Endothelial cell (in vitro differentiated cells): ENCODE measurements at regions not wholly inside any gene's neighbourhood (a gene's known extent, or its start where the extent isn't known, plus 50 kb on each side); places are given as distances from the start of the nearest gene placed in this dataset.

Source experiments
- DNase-seq: peaks from one replicate; pipeline ENCODE4 v3.0.0; 2021; ENCODE audit warnings: low spot score
- H3K27ac Mint-ChIP-seq: one replicate; pipeline ENCODE4 v1.8.0; 2021; ENCODE audit warnings: mixed read lengths, inconsistent platforms; ENCODE audit not compliant: unreplicated experiment
- H3K27me3 Mint-ChIP-seq: one replicate; pipeline ENCODE4 v1.8.0; 2021; ENCODE audit warnings: mild to moderate bottlenecking, moderate library complexity, mixed read lengths, inconsistent platforms; ENCODE audit not compliant: unreplicated experiment
- H3K36me3 Mint-ChIP-seq: one replicate; pipeline ENCODE4 v1.8.0; 2021; ENCODE audit warnings: mild to moderate bottlenecking, low read depth, mixed read lengths, inconsistent platforms; ENCODE audit not compliant: unreplicated experiment
- H3K4me1 Mint-ChIP-seq: one replicate; pipeline ENCODE4 v1.8.0; 2021; ENCODE audit warnings: mild to moderate bottlenecking, mixed read lengths, inconsistent platforms; ENCODE audit not compliant: unreplicated experiment
- H3K4me3 Mint-ChIP-seq: one replicate; pipeline ENCODE4 v1.8.0; 2021; ENCODE audit warnings: mild to moderate bottlenecking, mixed read lengths, inconsistent platforms; ENCODE audit not compliant: unreplicated experiment
- H3K9me3 Mint-ChIP-seq: one replicate; pipeline ENCODE4 v1.8.0; 2021; ENCODE audit warnings: mixed read lengths, inconsistent platforms; ENCODE audit not compliant: unreplicated experiment
- CTCF ChIP-seq: fragments of 200-600 bp; sonication (generic); IDR thresholded peaks from one replicate; pipeline ENCODE4 v1.5.0; 2021; ENCODE audit warnings: antibody characterized with exemption; ENCODE audit not compliant: unreplicated experiment

GRCh38 chr5:3680821-3681220, 85.2 kb downstream of the IRX1 start:
- Mint-ChIP-seq H3K27ac (no peak overlapping the region), H3K4me3 (no peak overlapping the region), H3K4me1 (no peaks in the 10 kb centered on the region), H3K36me3 (no peaks in the 10 kb centered on the region), H3K27me3 (peaks cover 9% of the 10 kb centered on the region), H3K9me3 (peaks cover 8% of the 10 kb centered on the region)
- no peak for DNase-seq
- TF ChIP-seq CTCF = no peak

GRCh38 chr5:3684118-3684517, 88.5 kb downstream of the IRX1 start:
- TF ChIP-seq CTCF = no peak
- Mint-ChIP-seq H3K9me3 (peaks cover 8% of the 10 kb centered on the region), H3K4me3 (no peak overlapping the region), H3K27ac (no peak overlapping the region), H3K27me3 (peaks cover 3% of the 10 kb centered on the region), H3K4me1 (no peaks in the 10 kb centered on the region), H3K36me3 (no peaks in the 10 kb centered on the region)
- no peak for DNase-seq

DNA sequence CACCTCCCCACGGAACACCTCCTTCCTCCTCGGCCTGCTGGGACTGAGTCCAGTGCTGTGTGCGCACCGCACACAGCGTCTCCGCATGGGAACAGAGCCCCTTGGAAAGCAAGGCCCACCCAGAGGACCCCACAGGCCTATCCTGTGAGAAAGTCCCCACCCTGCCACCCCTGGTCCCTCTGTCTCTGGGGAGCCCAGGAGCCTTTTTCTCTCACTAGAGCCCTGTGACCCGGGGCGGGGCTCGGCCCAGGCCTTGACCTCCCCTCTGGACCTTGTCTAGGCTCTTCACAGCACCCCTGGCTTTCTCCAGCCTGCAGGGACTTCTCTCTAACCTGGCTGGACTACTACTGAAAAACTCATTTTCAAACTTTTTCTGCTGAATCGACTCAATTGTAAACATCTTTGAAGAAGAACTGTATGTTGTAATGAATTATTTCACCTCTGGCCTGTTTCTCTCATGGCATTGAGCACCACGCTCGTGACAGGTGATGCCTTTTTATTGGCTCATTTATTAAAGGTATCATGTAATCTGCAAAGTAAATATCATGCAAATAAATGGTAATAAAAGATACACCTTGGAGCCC, 89.2 kb downstream of the IRX1 start:
- H3K9me3 Mint-ChIP-seq = peaks cover 4% of the 10 kb centered on the region
- no peak for DNase-seq
- no peak for TF ChIP-seq CTCF
- H3K4me3 Mint-ChIP-seq = no peak overlapping the region
- no peaks in the 10 kb centered on the region for H3K4me1 Mint-ChIP-seq
- H3K27me3 Mint-ChIP-seq = peaks cover 3% of the 10 kb centered on the region
- no peak overlapping the region for H3K27ac Mint-ChIP-seq
- no peaks in the 10 kb centered on the region for H3K36me3 Mint-ChIP-seq

DNA sequence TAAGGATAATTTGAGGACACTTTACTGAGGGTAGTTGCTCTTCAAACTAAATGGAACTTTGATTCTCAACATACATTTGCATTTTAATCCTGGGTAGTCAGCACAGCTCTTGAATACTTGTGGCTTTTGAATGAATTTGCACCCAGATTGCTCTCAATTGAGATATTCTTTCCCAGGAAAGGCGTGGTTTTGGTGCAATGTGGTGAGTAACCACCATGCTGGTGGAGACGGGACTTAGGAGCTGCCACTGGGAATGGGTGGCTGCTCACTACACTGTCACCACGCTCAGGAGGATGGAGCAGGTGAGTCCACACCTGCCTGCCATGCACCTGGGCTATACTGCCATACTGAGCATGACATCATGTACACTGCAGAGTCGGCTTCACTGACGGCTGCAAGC, 99.2 kb downstream of the IRX1 start:
- no peaks in the 10 kb centered on the region for H3K27me3 Mint-ChIP-seq
- H3K4me3 Mint-ChIP-seq = no peak overlapping the region
- no peaks in the 10 kb centered on the region for H3K9me3 Mint-ChIP-seq
- H3K36me3 Mint-ChIP-seq = no peaks in the 10 kb centered on the region
- no peak for TF ChIP-seq CTCF
- no peaks in the 10 kb centered on the region for H3K4me1 Mint-ChIP-seq
- no peak for DNase-seq
- H3K27ac Mint-ChIP-seq = no peak overlapping the region

- no peak for DNase-seq
- Mint-ChIP-seq H3K36me3 (no peaks in the 10 kb centered on the region), H3K27me3 (no peaks in the 10 kb centered on the region), H3K4me3 (no peak overlapping the region), H3K27ac (no peak overlapping the region), H3K9me3 (no peaks in the 10 kb centered on the region), H3K4me1 (no peaks in the 10 kb centered on the region)
- TF ChIP-seq CTCF = no peak
Observed at GRCh38 chr5:3695818-3696217, 100.2 kb downstream of the IRX1 start.
